GM12891 (cell line): ENCODE measurements at regions not wholly inside any gene's neighbourhood (a gene's known extent, or its start where the extent isn't known, plus 50 kb on each side); places are given as distances from the start of the nearest gene placed in this dataset.

Source experiments
- DNase-seq: peaks from one replicate; pipeline ENCODE4 v3.0.0; 2011; ENCODE audit warnings: low spot score; ENCODE audit not compliant: insufficient read length
- FAIRE-seq: peaks from 2 replicates; lab custom pipeline; 2011; peaks lifted over from hg19 to GRCh38; lab: Jason Lieb, UNC
- PAX5 ChIP-seq: IDR thresholded peaks from 2 replicates; pipeline ENCODE4 v1.6.1; 2011; ENCODE audit warnings: low read length, moderate library complexity, mild to moderate bottlenecking; ENCODE audit not compliant: insufficient read depth, severe bottlenecking
- POLR2A ChIP-seq: IDR thresholded peaks from 2 replicates; pipeline ENCODE4 v1.6.1; 2011; ENCODE audit warnings: low read depth, low read length, control low read depth
- POLR2AphosphoS5 ChIP-seq: IDR thresholded peaks from 2 replicates; pipeline ENCODE4 v1.6.1; 2011; ENCODE audit warnings: low read depth, low read length, control low read depth
- POU2F2 ChIP-seq: IDR thresholded peaks from 2 replicates; pipeline ENCODE4 v1.6.1; 2011; ENCODE audit warnings: low read depth, mild to moderate bottlenecking, control low read depth, low read length, moderate library complexity
- SPI1 ChIP-seq: IDR thresholded peaks from 2 replicates; pipeline ENCODE4 v1.6.1; 2011; ENCODE audit warnings: low read depth, low read length, control low read depth
- TAF1 ChIP-seq: IDR thresholded peaks from 2 replicates; pipeline ENCODE4 v1.6.1; 2011; ENCODE audit warnings: low read depth, low read length, control low read depth

- no peak for DNase-seq
- no peak for FAIRE-seq
- TF ChIP-seq POLR2A = no peak
- no peak for TF ChIP-seq POLR2AphosphoS5
- no peak for TF ChIP-seq SPI1
- TF ChIP-seq PAX5 = no peak
- TF ChIP-seq POU2F2 = no peak
- TF ChIP-seq TAF1 = no peak
Measured at GRCh38 chr11:56909563-56909962, 79.2 kb upstream of the OR5AK2 start.

GRCh38 chr11:56909080-56909479 lies 79.6 kb upstream of the OR5AK2 start:
- TF ChIP-seq SPI1 (no peak), POU2F2 (no peak), POLR2A (no peak), POLR2AphosphoS5 (no peak), PAX5 (no peak), TAF1 (no peak)
- DNase-seq (no peak), FAIRE-seq (no peak)

- no peak for TF ChIP-seq POU2F2
- TF ChIP-seq PAX5 = no peak
- TF ChIP-seq SPI1 = no peak
- TF ChIP-seq TAF1 = no peak
- no peak for TF ChIP-seq POLR2AphosphoS5
- TF ChIP-seq POLR2A = no peak
- FAIRE-seq = no peak
- DNase-seq = no peak
Measured at GRCh38 chr11:56906683-56907148, 82.0 kb upstream of the OR5AK2 start.

GRCh38 chr11:56905936-56906335 lies 82.8 kb upstream of the OR5AK2 start:
- TF ChIP-seq POLR2AphosphoS5 (no peak), SPI1 (no peak), POLR2A (no peak), POU2F2 (no peak), PAX5 (no peak), TAF1 (no peak)
- FAIRE-seq (no peak), DNase-seq (no peak)

- no peak for DNase-seq
- no peak for TF ChIP-seq POU2F2
- TF ChIP-seq POLR2A = no peak
- TF ChIP-seq PAX5 = no peak
- no peak for FAIRE-seq
Measured at GRCh38 chr11:56905442-56905841, 83.3 kb upstream of the OR5AK2 start.

GRCh38 chr11:56898856-56899255 lies 89.9 kb upstream of the OR5AK2 start:
- DNase-seq (no peak), FAIRE-seq (no peak)
- TF ChIP-seq TAF1 (no peak), SPI1 (no peak), POLR2AphosphoS5 (no peak), POLR2A (no peak), PAX5 (no peak), POU2F2 (no peak)

- no peak for DNase-seq
- TF ChIP-seq SPI1 = no peak
- TF ChIP-seq PAX5 = no peak
- FAIRE-seq = no peak
Measured at GRCh38 chr11:56890584-56891305, 98.0 kb upstream of the OR5AK2 start.

GRCh38 chr11:56889986-56890385 lies 98.7 kb upstream of the OR5AK2 start:
- TF ChIP-seq PAX5 (no peak), TAF1 (no peak), POLR2AphosphoS5 (no peak), POLR2A (no peak), SPI1 (no peak), POU2F2 (no peak)

GRCh38 chr11:56887940-56888339 lies 100.8 kb upstream of the OR5AK2 start:
- no peak for TF ChIP-seq POLR2A
- TF ChIP-seq PAX5 = no peak
- no peak for TF ChIP-seq SPI1
- DNase-seq (no peak), FAIRE-seq (no peak)

More at GRCh38 chr11:56889986-56890385, 98.7 kb upstream of the OR5AK2 start:
- FAIRE-seq = no peak
- DNase-seq = no peak

- TF ChIP-seq PAX5 (no peak), POLR2A (no peak), TAF1 (no peak), POLR2AphosphoS5 (no peak)
- FAIRE-seq (no peak), DNase-seq (no peak)
Measured at GRCh38 chr11:56886455-56886854, 102.3 kb upstream of the OR5AK2 start.

GRCh38 chr11:56885854-56886253 lies 102.9 kb upstream of the OR5AK2 start:
- no peak for DNase-seq
- no peak for FAIRE-seq

More at GRCh38 chr11:56885854-56886253, 102.9 kb upstream of the OR5AK2 start:
- TF ChIP-seq POLR2AphosphoS5 (no peak), SPI1 (no peak), PAX5 (no peak), POLR2A (no peak), TAF1 (no peak), POU2F2 (no peak)
